Type B pancreatic cell (in vitro differentiated cells): ENCODE measurements at regions not wholly inside any gene's neighbourhood (a gene's known extent, or its start where the extent isn't known, plus 50 kb on each side); places are given as distances from the start of the nearest gene placed in this dataset.

Experiments used
- DNase-seq: peaks from one replicate; pipeline ENCODE4 v3.0.0; 2021; ENCODE audit warnings: mixed read lengths; ENCODE audit not compliant: unreplicated experiment; ENCODE audit errors: extremely low spot score
- H3K27ac Mint-ChIP-seq: 2 replicates; pipeline ENCODE4 v1.8.0; 2021; ENCODE audit warnings: mild to moderate bottlenecking, mixed read lengths
- H3K27me3 Mint-ChIP-seq: 2 replicates; pipeline ENCODE4 v1.8.0; 2021; ENCODE audit warnings: mixed read lengths
- H3K36me3 Mint-ChIP-seq: 2 replicates; pipeline ENCODE4 v1.8.0; 2021; ENCODE audit warnings: mixed read lengths
- H3K4me1 Mint-ChIP-seq: one replicate; pipeline ENCODE4 v1.8.0; 2021; ENCODE audit warnings: mixed read lengths; ENCODE audit not compliant: unreplicated experiment
- H3K4me3 Mint-ChIP-seq: 2 replicates; pipeline ENCODE4 v1.8.0; 2021; ENCODE audit warnings: mild to moderate bottlenecking, mixed read lengths
- H3K9me3 Mint-ChIP-seq: 2 replicates; pipeline ENCODE4 v1.8.0; 2021; ENCODE audit warnings: mixed read lengths
- TF ChIP-seq, protein P1 (sequence below): fragments of 200-600 bp; sonication (generic); conservative IDR thresholded peaks from 2 replicates; pipeline ENCODE4 v1.5.0; 2021; ENCODE audit warnings: antibody characterized with exemption, mild to moderate bottlenecking

DNA sequence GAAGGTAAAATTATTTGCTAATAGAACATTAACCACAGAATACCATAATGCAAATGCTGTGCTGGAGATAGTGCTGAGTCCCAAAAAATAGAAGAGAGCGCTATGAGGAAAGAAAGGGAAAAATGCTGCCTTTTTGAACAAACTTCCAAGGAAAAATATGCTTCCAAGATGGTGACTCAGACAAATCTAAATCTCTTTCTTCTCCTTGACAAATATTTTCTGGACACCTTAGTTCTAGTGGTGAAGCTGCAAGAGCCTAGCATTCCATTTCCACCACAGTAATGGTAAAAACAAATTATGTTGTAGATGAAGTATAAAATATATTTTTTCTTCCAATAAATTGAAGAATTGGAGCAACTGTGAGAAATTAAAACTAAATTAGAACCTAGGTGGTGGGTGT, 155.6 kb upstream of the TBX18 start:
- TF ChIP-seq, protein P1, sequence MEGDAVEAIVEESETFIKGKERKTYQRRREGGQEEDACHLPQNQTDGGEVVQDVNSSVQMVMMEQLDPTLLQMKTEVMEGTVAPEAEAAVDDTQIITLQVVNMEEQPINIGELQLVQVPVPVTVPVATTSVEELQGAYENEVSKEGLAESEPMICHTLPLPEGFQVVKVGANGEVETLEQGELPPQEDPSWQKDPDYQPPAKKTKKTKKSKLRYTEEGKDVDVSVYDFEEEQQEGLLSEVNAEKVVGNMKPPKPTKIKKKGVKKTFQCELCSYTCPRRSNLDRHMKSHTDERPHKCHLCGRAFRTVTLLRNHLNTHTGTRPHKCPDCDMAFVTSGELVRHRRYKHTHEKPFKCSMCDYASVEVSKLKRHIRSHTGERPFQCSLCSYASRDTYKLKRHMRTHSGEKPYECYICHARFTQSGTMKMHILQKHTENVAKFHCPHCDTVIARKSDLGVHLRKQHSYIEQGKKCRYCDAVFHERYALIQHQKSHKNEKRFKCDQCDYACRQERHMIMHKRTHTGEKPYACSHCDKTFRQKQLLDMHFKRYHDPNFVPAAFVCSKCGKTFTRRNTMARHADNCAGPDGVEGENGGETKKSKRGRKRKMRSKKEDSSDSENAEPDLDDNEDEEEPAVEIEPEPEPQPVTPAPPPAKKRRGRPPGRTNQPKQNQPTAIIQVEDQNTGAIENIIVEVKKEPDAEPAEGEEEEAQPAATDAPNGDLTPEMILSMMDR, result no peak
- Mint-ChIP-seq H3K27ac (no peak overlapping the region), H3K36me3 (no peaks in the 10 kb centered on the region), H3K27me3 (no peaks in the 10 kb centered on the region), H3K4me3 (no peak overlapping the region), H3K9me3 (no peaks in the 10 kb centered on the region), H3K4me1 (no peaks in the 10 kb centered on the region)
- DNase-seq, result no peak

DNA sequence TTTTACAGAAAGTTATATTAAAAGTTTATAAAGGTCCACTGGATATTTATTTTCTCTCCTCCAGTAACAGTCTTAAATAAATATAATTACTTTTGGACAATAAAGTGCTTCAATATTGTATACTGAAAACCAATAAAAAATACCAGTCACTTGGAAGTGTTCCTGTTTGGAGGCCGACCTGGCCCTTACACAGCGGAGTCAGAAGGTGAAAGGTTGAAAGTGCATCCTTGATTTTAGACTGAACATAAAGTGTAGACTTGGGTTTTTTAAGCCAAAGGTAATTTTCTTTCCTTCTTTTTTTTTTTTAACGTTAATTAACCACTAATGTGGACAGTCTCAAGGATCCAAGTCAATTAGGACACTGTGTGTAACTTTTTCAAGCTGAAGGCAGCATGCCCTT, 152.3 kb upstream of the TBX18 start:
- Mint-ChIP-seq H3K4me3 (no peak overlapping the region), H3K4me1 (peaks cover 9% of the 10 kb centered on the region), H3K27ac (no peak overlapping the region), H3K9me3 (no peaks in the 10 kb centered on the region), H3K27me3 (no peaks in the 10 kb centered on the region), H3K36me3 (no peaks in the 10 kb centered on the region)
- TF ChIP-seq, protein P1, result no peak
- DNase-seq, result no peak

DNA sequence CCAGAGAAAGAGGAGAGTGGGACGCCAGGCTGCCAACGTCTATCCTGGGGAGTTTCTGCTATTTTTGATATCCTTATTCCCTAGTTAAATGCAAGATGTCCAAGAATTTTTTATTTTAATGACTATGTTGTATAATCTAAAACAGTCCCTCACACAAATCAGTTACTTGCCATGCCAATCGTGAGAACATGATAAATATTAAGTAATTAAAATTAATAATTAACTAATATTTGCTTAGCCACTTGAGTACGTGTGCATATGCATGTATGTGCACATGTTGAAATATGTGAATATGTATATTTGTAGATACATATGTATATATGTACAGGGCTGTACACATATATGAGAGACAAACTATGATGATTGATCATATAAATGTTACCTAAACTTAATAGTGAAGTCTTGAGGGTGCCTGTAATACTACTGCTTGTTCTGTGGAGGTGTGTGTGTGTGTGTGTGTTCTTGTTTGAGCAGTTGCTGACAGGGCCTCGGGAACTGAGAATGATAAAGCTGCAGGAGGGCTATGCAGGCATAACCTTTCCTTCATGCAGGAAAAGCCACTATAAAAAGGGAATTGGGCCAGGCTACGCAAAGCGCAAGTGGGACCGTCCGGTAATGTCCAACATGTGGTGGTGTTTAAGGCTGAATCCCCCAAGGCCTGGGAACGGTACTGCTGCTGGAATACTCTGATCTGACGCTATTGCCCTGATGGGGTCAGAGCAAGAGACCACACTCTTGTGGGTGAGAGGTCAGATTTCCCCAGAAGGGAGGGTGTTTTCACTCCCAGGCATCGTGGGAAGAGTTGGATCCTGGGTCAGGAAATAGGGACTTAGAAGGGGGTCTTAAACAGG, 148.3 kb upstream of the TBX18 start:
- no peak for DNase-seq
- Mint-ChIP-seq H3K36me3 (no peaks in the 10 kb centered on the region), H3K4me3 (no peak overlapping the region), H3K27ac (no peak overlapping the region), H3K27me3 (no peaks in the 10 kb centered on the region), H3K9me3 (no peaks in the 10 kb centered on the region), H3K4me1 (peaks cover 20% of the 10 kb centered on the region)
- TF ChIP-seq, protein P1, result no peak

DNA sequence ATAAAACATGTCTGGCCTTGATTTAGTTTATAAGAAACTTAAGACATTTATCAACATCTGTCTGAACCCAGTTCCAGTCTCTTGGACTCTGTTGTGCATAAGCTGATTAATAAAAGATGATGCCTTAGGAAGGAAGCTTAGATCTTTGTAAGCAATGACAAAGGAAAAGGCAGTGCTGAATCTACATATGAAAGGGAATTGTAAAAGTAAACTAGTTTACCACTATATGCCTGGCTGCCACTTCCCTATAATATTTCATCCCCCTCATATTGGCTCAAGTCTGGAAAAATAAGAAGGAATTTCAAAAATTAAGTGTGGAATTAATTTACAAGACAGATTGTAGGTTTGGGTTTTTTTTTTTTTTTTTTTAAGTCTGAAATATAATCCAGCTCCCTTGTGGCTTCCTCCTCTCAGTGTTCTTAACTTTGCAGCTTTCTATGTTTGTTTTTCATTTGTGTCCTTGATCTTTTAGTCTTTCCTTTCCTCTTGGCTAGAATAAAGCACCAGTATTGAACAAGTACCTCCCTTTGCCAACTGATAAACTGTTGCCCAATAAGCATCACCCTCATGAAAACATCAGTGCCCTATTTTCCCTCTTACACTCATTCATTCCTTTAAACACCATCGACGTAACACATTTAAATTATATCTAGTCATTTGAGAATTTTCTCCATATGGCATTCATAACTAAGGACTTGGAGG, 146.7 kb upstream of the TBX18 start:
- Mint-ChIP-seq H3K27ac (no peak overlapping the region), H3K9me3 (no peaks in the 10 kb centered on the region), H3K27me3 (no peaks in the 10 kb centered on the region), H3K4me3 (no peak overlapping the region), H3K4me1 (peaks cover 20% of the 10 kb centered on the region), H3K36me3 (no peaks in the 10 kb centered on the region)
- TF ChIP-seq, protein P1, result no peak
- no peak for DNase-seq

DNA sequence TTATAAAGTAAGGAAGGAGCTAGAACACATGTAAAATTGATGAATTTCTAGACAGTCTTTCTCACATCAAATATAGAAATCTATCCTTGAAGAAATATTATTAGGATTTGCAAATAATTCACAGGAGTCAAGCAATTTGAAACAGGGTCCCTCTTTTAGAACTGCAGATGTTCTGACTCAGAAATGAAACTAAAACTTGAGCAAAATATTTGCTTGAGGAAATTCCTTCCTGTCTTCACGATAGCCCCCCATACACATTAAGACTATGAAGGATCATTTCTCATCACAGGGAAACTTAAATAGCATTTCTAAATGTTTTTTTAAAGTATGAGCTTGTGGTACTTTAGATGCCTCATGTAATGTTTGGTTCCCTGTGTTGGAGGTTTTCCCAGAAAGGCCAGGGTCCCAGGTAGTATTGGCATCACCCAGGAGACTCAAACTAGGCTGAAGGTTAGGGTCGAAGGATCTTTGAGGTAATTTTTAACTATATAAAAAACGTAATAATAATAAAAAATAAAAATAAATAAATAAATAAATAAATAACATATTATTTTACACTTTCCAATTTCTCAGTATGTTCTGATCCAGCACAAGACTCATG, 144.0 kb upstream of the TBX18 start:
- Mint-ChIP-seq H3K27me3 (no peaks in the 10 kb centered on the region), H3K4me3 (no peak overlapping the region), H3K27ac (no peak overlapping the region), H3K9me3 (no peaks in the 10 kb centered on the region), H3K36me3 (no peaks in the 10 kb centered on the region), H3K4me1 (peaks cover 20% of the 10 kb centered on the region)
- TF ChIP-seq, protein P1, result no peak
- DNase-seq, result no peak
